ENCODE measurements at regions not wholly inside any gene's neighbourhood (a gene's known extent, or its start where the extent isn't known, plus 50 kb on each side); places are given as distances from the start of the nearest gene placed in this dataset.

DNA sequence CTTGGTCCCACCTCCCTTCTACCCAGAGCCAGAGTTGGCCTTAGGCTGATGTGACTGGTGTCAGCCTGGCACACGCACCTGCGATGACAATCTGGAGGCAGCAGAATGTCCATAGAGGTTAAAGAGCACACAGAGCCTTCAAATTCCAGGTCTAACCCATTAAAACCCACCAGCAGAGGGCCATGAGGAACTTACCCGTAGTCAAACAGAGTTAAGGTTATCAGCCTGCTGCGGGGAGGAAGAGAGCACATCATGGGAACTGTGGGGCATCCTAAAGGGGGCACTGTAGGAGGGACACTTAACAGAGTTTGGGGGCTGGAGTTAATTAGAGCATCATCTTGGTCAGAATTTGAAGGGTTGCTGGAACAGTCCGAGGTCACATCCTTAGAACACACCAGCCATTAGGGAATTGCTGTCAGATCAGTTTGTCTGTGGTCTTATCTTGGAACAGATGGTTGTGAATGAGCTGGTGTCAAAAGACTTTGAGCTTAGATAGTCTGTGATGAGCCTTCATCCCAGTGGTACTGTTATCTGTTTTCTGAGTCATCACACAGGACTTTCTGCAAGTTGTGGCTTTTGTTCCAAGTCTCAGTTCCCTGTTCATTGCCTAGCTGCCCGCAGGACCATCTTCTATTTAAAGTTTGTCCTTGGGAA is 248.6 kb downstream of the LOXHD1 start:
- peak; percentile 35 for DNase-seq (ENCODE audit: low read depth)

- DNase-seq (ENCODE audit: low read depth) = no peak
Observed at GRCh38 chr18:46411191-46411828, 245.7 kb downstream of the LOXHD1 start.

GRCh38 chr18:46411867-46412690 is 244.9 kb downstream of the LOXHD1 start:
- no peak for DNase-seq (ENCODE audit: low read depth)

- DNase-seq (ENCODE audit: low read depth) = no peak
Observed at GRCh38 chr18:46412916-46413315, 244.1 kb downstream of the LOXHD1 start.

DNA sequence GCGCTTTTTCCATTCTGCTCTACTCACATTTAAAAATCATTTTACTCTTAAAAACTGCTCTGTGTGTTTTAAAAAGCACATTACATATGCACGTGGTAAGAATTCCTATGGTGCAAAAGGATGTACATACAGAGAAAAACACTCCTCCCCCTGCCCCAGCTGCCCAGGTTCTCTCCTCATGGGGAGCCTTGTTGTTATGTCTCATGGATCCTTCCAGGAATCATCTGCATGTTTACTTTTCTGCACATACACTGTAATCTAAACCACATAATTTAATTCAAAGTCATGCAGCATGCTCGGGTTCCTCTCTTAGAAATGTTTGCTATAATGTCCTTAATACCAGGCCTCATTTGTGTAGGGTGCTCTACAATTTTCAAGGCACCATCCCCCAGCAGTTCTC is 243.3 kb downstream of the LOXHD1 start:
- DNase-seq (ENCODE audit: low read depth) = no peak

- DNase-seq (ENCODE audit: low read depth) = no peak
Observed at GRCh38 chr18:46414863-46415262, 242.2 kb downstream of the LOXHD1 start.

- DNase-seq (ENCODE audit: low read depth) = no peak
Observed at GRCh38 chr18:46415532-46416252, 241.3 kb downstream of the LOXHD1 start.

- no peak for DNase-seq (ENCODE audit: low read depth)
Observed at GRCh38 chr18:46416706-46417638, 240.0 kb downstream of the LOXHD1 start.

DNA sequence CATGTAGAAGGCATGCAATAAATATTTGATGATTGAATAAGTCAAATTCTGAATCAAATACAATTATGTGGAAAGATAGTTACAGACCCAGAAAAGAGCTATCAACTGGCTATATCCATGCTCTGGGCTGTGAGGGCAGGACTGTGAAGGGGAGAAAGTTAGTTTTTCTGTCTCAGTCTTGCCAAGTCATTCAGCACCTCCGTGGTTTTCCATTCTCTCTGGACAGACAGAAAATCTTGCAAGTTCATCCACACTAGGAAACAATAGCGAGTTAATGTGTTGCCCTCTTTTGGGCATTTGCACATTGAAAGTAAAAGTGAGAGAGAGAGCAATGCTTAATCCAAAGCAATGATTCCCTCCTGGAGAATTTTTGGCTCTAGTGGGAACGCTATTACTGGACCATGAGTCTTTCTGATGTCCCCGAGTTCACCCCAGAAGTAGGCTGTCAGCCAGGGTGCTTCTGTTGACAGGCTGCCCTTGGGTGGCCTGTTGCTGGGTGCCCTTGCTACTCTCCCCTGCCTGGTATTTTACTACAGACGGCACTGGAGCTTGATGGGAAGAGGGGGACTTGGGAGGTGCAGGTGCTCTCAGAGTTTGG is 238.3 kb downstream of the LOXHD1 start:
- DNase-seq (ENCODE audit: low read depth) = no peak

GRCh38 chr18:46419391-46420141 is 237.5 kb downstream of the LOXHD1 start:
- DNase-seq (ENCODE audit: low read depth) = no peak

- DNase-seq (ENCODE audit: low read depth) = no peak
Observed at GRCh38 chr18:46421973-46422551, 235.0 kb downstream of the LOXHD1 start.

GRCh38 chr18:46422552-46423055 is 234.4 kb downstream of the LOXHD1 start:
- DNase-seq (ENCODE audit: low read depth) = no peak

DNA sequence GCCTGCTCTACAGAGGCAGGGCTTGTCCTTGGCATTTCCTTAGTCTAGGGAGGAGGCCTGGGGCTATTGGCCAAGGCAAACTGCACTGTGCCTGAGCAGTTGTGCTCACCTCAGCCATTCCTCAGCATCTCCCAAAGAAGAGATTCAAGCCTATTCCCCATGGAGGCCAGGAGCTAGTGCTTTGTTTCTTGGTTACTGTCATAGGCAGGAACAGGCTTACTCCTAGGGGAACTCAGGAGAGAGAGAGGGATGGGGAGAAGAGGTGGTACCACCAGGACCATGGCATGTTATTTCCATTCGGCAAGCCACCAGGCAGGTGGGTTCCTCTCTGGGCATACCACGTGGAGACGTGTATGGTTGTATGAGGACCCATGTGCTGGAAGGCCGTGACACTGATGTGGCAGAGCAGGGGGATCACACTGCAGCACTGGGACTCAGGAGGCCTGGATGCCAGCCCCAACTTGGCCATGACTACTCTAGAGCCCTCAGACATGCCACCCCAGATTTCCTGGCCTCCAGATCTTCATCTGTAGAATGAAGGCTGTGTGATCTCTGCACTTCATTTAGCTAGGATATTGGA is 233.7 kb downstream of the LOXHD1 start:
- no peak for DNase-seq (ENCODE audit: low read depth)

DNA sequence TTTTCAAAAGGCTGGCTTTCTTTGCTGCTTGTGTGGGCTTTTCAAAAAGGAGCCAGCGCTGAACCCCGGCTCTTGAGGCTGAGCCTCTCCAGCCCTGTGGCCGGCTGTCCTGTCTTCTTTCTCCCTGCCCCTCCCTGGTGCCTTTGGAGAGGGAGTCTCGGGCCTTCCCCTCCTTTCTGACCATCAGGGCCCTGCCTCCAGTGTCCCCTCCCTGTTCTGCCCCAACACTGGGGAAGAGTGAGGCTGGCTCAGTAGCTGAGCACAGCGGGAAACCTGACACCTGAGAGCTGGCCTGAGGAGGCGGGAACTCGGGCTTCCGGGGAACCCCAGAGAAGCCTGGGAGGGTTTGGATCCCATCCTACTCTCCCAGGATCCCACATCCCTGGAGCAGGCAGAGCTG is 232.1 kb downstream of the LOXHD1 start:
- no peak for DNase-seq (ENCODE audit: low read depth)

DNA sequence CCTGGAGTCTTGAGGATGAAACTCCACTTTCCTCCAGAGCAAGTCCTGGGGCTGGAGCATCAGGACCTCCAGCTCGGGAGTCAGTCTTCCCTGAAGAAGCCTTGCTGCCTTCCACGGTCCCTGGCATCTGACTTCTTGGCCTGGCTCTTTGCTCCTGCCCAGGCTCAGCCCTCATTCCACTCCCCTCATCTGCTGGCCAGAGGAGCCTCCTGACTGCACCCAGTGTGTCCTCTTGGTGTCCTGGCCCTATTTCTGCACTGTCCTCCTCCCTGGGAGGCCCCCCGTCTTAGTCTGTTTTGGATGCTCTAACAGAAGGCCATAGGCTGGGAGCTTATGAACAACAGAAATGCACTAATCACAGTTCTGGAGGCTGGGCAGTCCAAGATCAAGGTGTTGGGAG is 231.5 kb downstream of the LOXHD1 start:
- DNase-seq (ENCODE audit: low read depth) = no peak

DNA sequence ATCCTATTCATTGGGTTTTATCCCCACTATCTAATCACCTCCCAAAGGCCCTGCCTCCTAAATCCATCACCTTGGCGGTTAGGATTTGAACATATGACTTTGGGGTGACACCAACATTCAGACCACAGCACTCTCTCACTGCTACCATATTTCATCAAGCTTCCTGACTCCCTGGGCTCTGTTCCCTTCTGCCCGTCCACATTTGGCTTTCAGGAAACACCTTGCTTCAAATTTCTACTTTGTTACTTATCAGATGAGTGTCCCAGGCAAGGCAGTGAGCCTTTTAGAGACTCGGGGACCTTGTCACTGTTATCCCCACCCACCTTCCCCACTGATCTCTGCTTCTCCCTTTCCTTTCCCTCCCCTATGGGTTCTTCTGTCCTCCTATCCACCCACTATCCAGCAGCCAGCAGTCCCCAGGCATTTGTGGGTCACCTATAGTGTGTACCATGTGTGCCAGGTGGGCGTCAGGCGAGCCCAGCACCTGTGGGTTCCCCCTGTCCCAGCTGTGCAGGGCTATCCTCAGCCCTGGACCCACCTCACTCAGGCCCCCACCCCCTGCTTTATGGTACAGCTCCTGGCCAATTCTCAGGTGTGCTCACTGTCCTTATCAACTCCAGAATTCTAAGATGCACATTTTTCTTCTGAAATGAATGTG is 230.9 kb downstream of the LOXHD1 start:
- no peak for DNase-seq (ENCODE audit: low read depth)

- DNase-seq (ENCODE audit: low read depth) = no peak
Observed at GRCh38 chr18:46426679-46427047, 230.4 kb downstream of the LOXHD1 start.
